NCI-H526 (cell line): ENCODE measurements at regions not wholly inside any gene's neighbourhood (a gene's known extent, or its start where the extent isn't known, plus 50 kb on each side); places are given as distances from the start of the nearest gene placed in this dataset.
A peak's percentile ranks its signal among the peaks of the same experiment; 100 is the strongest.
"Not testable (repeated sequence)": the region's sequence is repeated elsewhere in the genome, so short reads cannot be mapped to it uniquely, and the experiment has no call there.

ENCODE experiments used
- DNase-seq, 2 experiments: peaks; one replicate each; lab custom pipeline; 2025; lab: John Stamatoyannopoulos, UW

- no peak for DNase-seq
Measured at GRCh38 chr12:67842124-67842523, 147.1 kb upstream of the IFNG-AS1 start.

- DNase-seq = no peak
Measured at GRCh38 chr12:67843257-67843656, 146.0 kb upstream of the IFNG-AS1 start.

- DNase-seq = peak; percentile 77 to 78
Measured at GRCh38 chr12:67852701-67853100, 136.5 kb upstream of the IFNG-AS1 start.

GRCh38 chr12:67853204-67853603 is 136.0 kb upstream of the IFNG-AS1 start:
- DNase-seq = no peak

GRCh38 chr12:67854351-67854750 is 134.9 kb upstream of the IFNG-AS1 start:
- no peak for DNase-seq

GRCh38 chr12:67855103-67855502 is 134.1 kb upstream of the IFNG-AS1 start:
- DNase-seq = no peak

- no peak for DNase-seq
Measured at GRCh38 chr12:67871231-67871630, 118.0 kb upstream of the IFNG-AS1 start.

- DNase-seq = no peak
Measured at GRCh38 chr12:67873355-67873754, 115.9 kb upstream of the IFNG-AS1 start.

- DNase-seq = no peak
Measured at GRCh38 chr12:67876305-67876915, 112.8 kb upstream of the IFNG-AS1 start.

GRCh38 chr12:67877727-67878126 is 111.5 kb upstream of the IFNG-AS1 start:
- DNase-seq = no peak

GRCh38 chr12:67879937-67880336 is 109.3 kb upstream of the IFNG-AS1 start:
- no peak for DNase-seq

- peak in 1 of 2 experiments; percentile 17 for DNase-seq
Measured at GRCh38 chr12:67881565-67881964, 107.7 kb upstream of the IFNG-AS1 start.

- no peak for DNase-seq
Measured at GRCh38 chr12:67884596-67884995, 104.7 kb upstream of the IFNG-AS1 start.

- no peak for DNase-seq
Measured at GRCh38 chr12:67885375-67886169, 103.7 kb upstream of the IFNG-AS1 start.

- DNase-seq = no peak
Measured at GRCh38 chr12:67887065-67887464, 102.2 kb upstream of the IFNG-AS1 start.

GRCh38 chr12:67889931-67890330 is 99.3 kb upstream of the IFNG-AS1 start:
- no peak for DNase-seq

GRCh38 chr12:67890726-67891258 is 98.5 kb upstream of the IFNG-AS1 start:
- no peak for DNase-seq

- no peak for DNase-seq
Measured at GRCh38 chr12:67891596-67891995, 97.7 kb upstream of the IFNG-AS1 start.

GRCh38 chr12:67892259-67893021 is 96.8 kb upstream of the IFNG-AS1 start:
- DNase-seq = no peak

GRCh38 chr12:67893022-67893580 is 96.1 kb upstream of the IFNG-AS1 start:
- DNase-seq = no peak

- not testable (repeated sequence) for DNase-seq
Measured at GRCh38 chr12:67900418-67900817, 88.8 kb upstream of the IFNG-AS1 start.

GRCh38 chr12:67909091-67909531 is 80.1 kb upstream of the IFNG-AS1 start:
- no peak for DNase-seq
